Lung microvascular endothelial cell (primary cell): ENCODE measurements at regions not wholly inside any gene's neighbourhood (a gene's known extent, or its start where the extent isn't known, plus 50 kb on each side); places are given as distances from the start of the nearest gene placed in this dataset.
"Not testable (repeated sequence)": the region's sequence is repeated elsewhere in the genome, so short reads cannot be mapped to it uniquely, and the experiment has no call there.

Experiments
- DNase-seq, 2 donors: peaks; one replicate each; pipeline versions ENCODE4 v3.0.0 to v3.0.0-alpha.2; 2010; ENCODE audit warnings: low read depth in 2 of 2

- DNase-seq: not testable (repeated sequence)
Observed at GRCh38 chr16:18152832-18153231, 183.7 kb downstream of the NPIPA8 start.

GRCh38 chr16:18148132-18148531, 188.4 kb downstream of the NPIPA8 start:
- DNase-seq: not testable (repeated sequence)

- not testable (repeated sequence) for DNase-seq
Observed at GRCh38 chr16:18146601-18147142, 189.9 kb downstream of the NPIPA8 start.

GRCh38 chr16:18142066-18142465, 194.5 kb downstream of the NPIPA8 start:
- not testable (repeated sequence) for DNase-seq

- not testable (repeated sequence) for DNase-seq
Observed at GRCh38 chr16:18136288-18136687, 200.2 kb downstream of the NPIPA8 start.

GRCh38 chr16:18135024-18135423, 201.5 kb downstream of the NPIPA8 start:
- not testable (repeated sequence) for DNase-seq

GRCh38 chr16:18131587-18131986, 204.9 kb downstream of the NPIPA8 start:
- not testable (repeated sequence) for DNase-seq

- DNase-seq: not testable (repeated sequence)
Observed at GRCh38 chr16:18130478-18131120, 205.9 kb downstream of the NPIPA8 start.

GRCh38 chr16:18127033-18127432, 209.5 kb downstream of the NPIPA8 start:
- not testable (repeated sequence) for DNase-seq

GRCh38 chr16:18119092-18119491, 217.4 kb downstream of the NPIPA8 start:
- not testable (repeated sequence) for DNase-seq

- DNase-seq: not testable (repeated sequence)
Observed at GRCh38 chr16:18118684-18119083, 217.9 kb downstream of the NPIPA8 start.

GRCh38 chr16:18118071-18118470, 218.5 kb downstream of the NPIPA8 start:
- not testable (repeated sequence) for DNase-seq

- DNase-seq: not testable (repeated sequence)
Observed at GRCh38 chr16:18104412-18104811, 232.1 kb downstream of the NPIPA8 start.

- not testable (repeated sequence) for DNase-seq
Observed at GRCh38 chr16:18101077-18101476, 235.5 kb downstream of the NPIPA8 start.

- not testable (repeated sequence) for DNase-seq
Observed at GRCh38 chr16:18092605-18093004, 243.9 kb downstream of the NPIPA8 start.

GRCh38 chr16:18080658-18081363, 255.7 kb downstream of the NPIPA8 start:
- DNase-seq: not testable (repeated sequence)

GRCh38 chr16:18077910-18078309, 258.6 kb downstream of the NPIPA8 start:
- not testable (repeated sequence) for DNase-seq

- DNase-seq: no peak
Observed at GRCh38 chr16:18072161-18072560, 264.4 kb downstream of the NPIPA8 start.

GRCh38 chr16:18069683-18070082, 266.9 kb downstream of the NPIPA8 start:
- no peak for DNase-seq

- DNase-seq: no peak
Observed at GRCh38 chr16:18068477-18068876, 268.1 kb downstream of the NPIPA8 start.

- no peak for DNase-seq
Observed at GRCh38 chr16:18062713-18063112, 273.8 kb downstream of the NPIPA8 start.

GRCh38 chr16:18060351-18060750, 276.2 kb downstream of the NPIPA8 start:
- DNase-seq: no peak

GRCh38 chr16:18059577-18059976, 277.0 kb downstream of the NPIPA8 start:
- no peak for DNase-seq
